ENCODE measurements at regions not wholly inside any gene's neighbourhood (a gene's known extent, or its start where the extent isn't known, plus 50 kb on each side); places are given as distances from the start of the nearest gene placed in this dataset.

- Histone ChIP-seq H3K4me1 (ENCODE audit: control insufficient read depth, extremely low read depth, insufficient read depth, low read length) (no peaks in the 10 kb centered on the region), H3K9me3 (ENCODE audit: control insufficient read depth, low read depth, low read length) (no peaks in the 10 kb centered on the region), H3K36me3 (ENCODE audit: control insufficient read depth in 2 of 2, extremely low read depth in 1 of 2, insufficient read depth in 2 of 2, low read length in 2 of 2) (no peaks in the 10 kb centered on the region), H3K9me1 (ENCODE audit: control insufficient read depth, extremely low read depth, insufficient read depth, low read length) (no peaks in the 10 kb centered on the region), H3K79me2 (ENCODE audit: control insufficient read depth, insufficient read depth, low read length) (no peaks in the 10 kb centered on the region), H3K27me3 (ENCODE audit: control insufficient read depth, extremely low read depth, insufficient read depth, low read length) (no peaks in the 10 kb centered on the region), H4K20me1 (ENCODE audit: control insufficient read depth, extremely low read depth, insufficient read depth, low read length) (no peaks in the 10 kb centered on the region), H3K4me2 (ENCODE audit: control insufficient read depth, extremely low read depth, insufficient read depth, low read depth, low read length) (no peak overlapping the region), H3K4me3 (ENCODE audit: control insufficient read depth in 2 of 3, extremely low read depth in 1 of 3, insufficient read depth in 2 of 3, low read depth in 1 of 3, low read length in 3 of 3) (no peak overlapping the region), H3K27ac (ENCODE audit: control insufficient read depth, insufficient read depth, low read length) (no peak overlapping the region), H2AFZ (ENCODE audit: control insufficient read depth, low read length) (no peak overlapping the region), H3K9ac (ENCODE audit: control insufficient read depth, extremely low read depth, insufficient read depth, low read length) (no peak overlapping the region)
- no peak for DNase-seq (ENCODE audit: low read depth, low spot score)
- no peak for FAIRE-seq
- dilution Hi-C loops (cut with MboI; ENCODE audit: extremely low pct_ligation_motif_present, low sequenced_read_pairs) = no loop called here
- TF ChIP-seq, protein P1, sequence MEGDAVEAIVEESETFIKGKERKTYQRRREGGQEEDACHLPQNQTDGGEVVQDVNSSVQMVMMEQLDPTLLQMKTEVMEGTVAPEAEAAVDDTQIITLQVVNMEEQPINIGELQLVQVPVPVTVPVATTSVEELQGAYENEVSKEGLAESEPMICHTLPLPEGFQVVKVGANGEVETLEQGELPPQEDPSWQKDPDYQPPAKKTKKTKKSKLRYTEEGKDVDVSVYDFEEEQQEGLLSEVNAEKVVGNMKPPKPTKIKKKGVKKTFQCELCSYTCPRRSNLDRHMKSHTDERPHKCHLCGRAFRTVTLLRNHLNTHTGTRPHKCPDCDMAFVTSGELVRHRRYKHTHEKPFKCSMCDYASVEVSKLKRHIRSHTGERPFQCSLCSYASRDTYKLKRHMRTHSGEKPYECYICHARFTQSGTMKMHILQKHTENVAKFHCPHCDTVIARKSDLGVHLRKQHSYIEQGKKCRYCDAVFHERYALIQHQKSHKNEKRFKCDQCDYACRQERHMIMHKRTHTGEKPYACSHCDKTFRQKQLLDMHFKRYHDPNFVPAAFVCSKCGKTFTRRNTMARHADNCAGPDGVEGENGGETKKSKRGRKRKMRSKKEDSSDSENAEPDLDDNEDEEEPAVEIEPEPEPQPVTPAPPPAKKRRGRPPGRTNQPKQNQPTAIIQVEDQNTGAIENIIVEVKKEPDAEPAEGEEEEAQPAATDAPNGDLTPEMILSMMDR (optimal IDR thresholded peaks at IDR 0.05 in 1 of 3, IDR thresholded peaks at IDR 0.05 in 1 of 3, conservative IDR thresholded peaks at IDR 0.05 in 1 of 3; ENCODE audit: extremely low read depth in 1 of 3, insufficient read depth in 2 of 3, low read length in 3 of 3) = no peak
- TF ChIP-seq EZH2 (IDR thresholded peaks at IDR 0.05; ENCODE audit: low read length) = no peak
These were observed 381.2 kb upstream of the PCDH10 start for GRCh38 chr4:132767901-132768300.

GRCh38 chr4:132770776-132771175 is 378.3 kb upstream of the PCDH10 start:
- no peak for TF ChIP-seq EZH2 (IDR thresholded peaks at IDR 0.05; ENCODE audit: low read length)
- TF ChIP-seq, protein P1 (optimal IDR thresholded peaks at IDR 0.05 in 1 of 3, IDR thresholded peaks at IDR 0.05 in 1 of 3, conservative IDR thresholded peaks at IDR 0.05 in 1 of 3; ENCODE audit: extremely low read depth in 1 of 3, insufficient read depth in 2 of 3, low read length in 3 of 3) = no peak
- Histone ChIP-seq H4K20me1 (ENCODE audit: control insufficient read depth, extremely low read depth, insufficient read depth, low read length) (no peaks in the 10 kb centered on the region), H3K27ac (ENCODE audit: control insufficient read depth, insufficient read depth, low read length) (no peak overlapping the region), H3K4me2 (ENCODE audit: control insufficient read depth, extremely low read depth, insufficient read depth, low read depth, low read length) (no peak overlapping the region), H3K4me3 (ENCODE audit: control insufficient read depth in 2 of 3, extremely low read depth in 1 of 3, insufficient read depth in 2 of 3, low read depth in 1 of 3, low read length in 3 of 3) (no peak overlapping the region), H3K27me3 (ENCODE audit: control insufficient read depth, extremely low read depth, insufficient read depth, low read length) (no peaks in the 10 kb centered on the region), H2AFZ (ENCODE audit: control insufficient read depth, low read length) (no peak overlapping the region), H3K4me1 (ENCODE audit: control insufficient read depth, extremely low read depth, insufficient read depth, low read length) (no peaks in the 10 kb centered on the region), H3K36me3 (ENCODE audit: control insufficient read depth in 2 of 2, extremely low read depth in 1 of 2, insufficient read depth in 2 of 2, low read length in 2 of 2) (no peaks in the 10 kb centered on the region), H3K9ac (ENCODE audit: control insufficient read depth, extremely low read depth, insufficient read depth, low read length) (no peak overlapping the region), H3K9me1 (ENCODE audit: control insufficient read depth, extremely low read depth, insufficient read depth, low read length) (no peaks in the 10 kb centered on the region), H3K79me2 (ENCODE audit: control insufficient read depth, insufficient read depth, low read length) (no peaks in the 10 kb centered on the region), H3K9me3 (ENCODE audit: control insufficient read depth, low read depth, low read length) (no peaks in the 10 kb centered on the region)
- no peak for DNase-seq (ENCODE audit: low read depth, low spot score)
- dilution Hi-C loops (cut with MboI; ENCODE audit: extremely low pct_ligation_motif_present, low sequenced_read_pairs) = no loop called here
- no peak for FAIRE-seq
